ENCODE measurements at regions not wholly inside any gene's neighbourhood (a gene's known extent, or its start where the extent isn't known, plus 50 kb on each side); places are given as distances from the start of the nearest gene placed in this dataset.

- TF ChIP-seq, protein P1, sequence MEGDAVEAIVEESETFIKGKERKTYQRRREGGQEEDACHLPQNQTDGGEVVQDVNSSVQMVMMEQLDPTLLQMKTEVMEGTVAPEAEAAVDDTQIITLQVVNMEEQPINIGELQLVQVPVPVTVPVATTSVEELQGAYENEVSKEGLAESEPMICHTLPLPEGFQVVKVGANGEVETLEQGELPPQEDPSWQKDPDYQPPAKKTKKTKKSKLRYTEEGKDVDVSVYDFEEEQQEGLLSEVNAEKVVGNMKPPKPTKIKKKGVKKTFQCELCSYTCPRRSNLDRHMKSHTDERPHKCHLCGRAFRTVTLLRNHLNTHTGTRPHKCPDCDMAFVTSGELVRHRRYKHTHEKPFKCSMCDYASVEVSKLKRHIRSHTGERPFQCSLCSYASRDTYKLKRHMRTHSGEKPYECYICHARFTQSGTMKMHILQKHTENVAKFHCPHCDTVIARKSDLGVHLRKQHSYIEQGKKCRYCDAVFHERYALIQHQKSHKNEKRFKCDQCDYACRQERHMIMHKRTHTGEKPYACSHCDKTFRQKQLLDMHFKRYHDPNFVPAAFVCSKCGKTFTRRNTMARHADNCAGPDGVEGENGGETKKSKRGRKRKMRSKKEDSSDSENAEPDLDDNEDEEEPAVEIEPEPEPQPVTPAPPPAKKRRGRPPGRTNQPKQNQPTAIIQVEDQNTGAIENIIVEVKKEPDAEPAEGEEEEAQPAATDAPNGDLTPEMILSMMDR (IDR thresholded peaks at IDR 0.05), result no peak
- TF ChIP-seq POLR2A (IDR thresholded peaks at IDR 0.05), result no peak
Observed at GRCh38 chr4:138592796-138593195, 350.6 kb upstream of the SLC7A11 start.

All from esophagus squamous epithelium (tissue), 4 donors.